K562 (cell line): ENCODE measurements at regions not wholly inside any gene's neighbourhood (a gene's known extent, or its start where the extent isn't known, plus 50 kb on each side); places are given as distances from the start of the nearest gene placed in this dataset.

ENCODE experiments used
- CC2D1A ChIP-seq: fragments of 450-650 bp; IDR thresholded peaks from 2 replicates; pipeline ENCODE4 v1.6.1; 2017; ENCODE audit warnings: mild to moderate bottlenecking
- EZH2 ChIP-seq: IDR thresholded peaks from 2 replicates; pipeline ENCODE4 v1.6.1; 2012; ENCODE audit warnings: low read depth, mild to moderate bottlenecking, inconsistent platforms, low read length, borderline replicate concordance
- NONO ChIP-seq, 2 experiments: fragments of 200-400 bp in 1 of 2; fragments of 450-650 bp in 1 of 2; formaldehyde crosslinking in 1 of 2; IDR thresholded peaks; 2 replicates each; pipeline ENCODE4 v1.6.1; 2017; ENCODE audit warnings: low read depth in 2 of 2, mild to moderate bottlenecking in 2 of 2, moderate library complexity in 2 of 2, low read length in 1 of 2
- TARDBP ChIP-seq: fragments of 450-650 bp; IDR thresholded peaks from 2 replicates; pipeline ENCODE4 v1.6.1; 2016

- no peak for TF ChIP-seq CC2D1A
- no peak for TF ChIP-seq NONO (IDR thresholded peaks at IDR 0.05; ENCODE audit: low read depth in 2 of 2, low read length in 1 of 2)
- TF ChIP-seq TARDBP, result no peak
- TF ChIP-seq EZH2, result no peak
Observed at GRCh38 chr9:109894921-109895758, 115.1 kb downstream of the PALM2AKAP2 start.
